Chondrocyte (in vitro differentiated cells): ENCODE measurements at regions not wholly inside any gene's neighbourhood (a gene's known extent, or its start where the extent isn't known, plus 50 kb on each side); places are given as distances from the start of the nearest gene placed in this dataset.

Experiments
- DNase-seq: peaks from one replicate; pipeline ENCODE4 v3.0.0; 2021; ENCODE audit warnings: mixed read lengths, low spot score
- H3K27ac Mint-ChIP-seq: one replicate; pipeline ENCODE4 v1.8.0; 2021; ENCODE audit warnings: mild to moderate bottlenecking, moderate library complexity, mixed read lengths; ENCODE audit not compliant: unreplicated experiment
- H3K27me3 Mint-ChIP-seq: 2 replicates; pipeline ENCODE4 v1.8.0; 2021; ENCODE audit warnings: low read depth, mixed read lengths
- H3K36me3 Mint-ChIP-seq: 2 replicates; pipeline ENCODE4 v1.8.0; 2021; ENCODE audit warnings: low read depth, mixed read lengths
- H3K4me1 Mint-ChIP-seq: 2 replicates; pipeline ENCODE4 v1.8.0; 2021; ENCODE audit warnings: low read depth, mild to moderate bottlenecking, mixed read lengths
- H3K4me3 Mint-ChIP-seq: one replicate; pipeline ENCODE4 v1.8.0; 2021; ENCODE audit warnings: mild to moderate bottlenecking, moderate library complexity, mixed read lengths; ENCODE audit not compliant: unreplicated experiment
- H3K9me3 Mint-ChIP-seq: 2 replicates; pipeline ENCODE4 v1.8.0; 2021; ENCODE audit warnings: low read depth, mixed read lengths
- CTCF ChIP-seq: fragments of 200-600 bp; sonication (generic); IDR thresholded peaks from 2 replicates; pipeline ENCODE4 v1.5.0; 2021; ENCODE audit warnings: antibody characterized with exemption, mild to moderate bottlenecking, moderate library complexity

- Mint-ChIP-seq H3K27ac (no peak overlapping the region), H3K4me3 (no peak overlapping the region), H3K27me3 (no peaks in the 10 kb centered on the region), H3K36me3 (no peaks in the 10 kb centered on the region), H3K9me3 (no peaks in the 10 kb centered on the region), H3K4me1 (no peaks in the 10 kb centered on the region)
- no peak for DNase-seq
- no peak for TF ChIP-seq CTCF
These were observed 259.1 kb downstream of the TDRD15 start for GRCh38 chr2:21382701-21383520.

GRCh38 chr2:21386666-21387065, 262.9 kb downstream of the TDRD15 start:
- no peaks in the 10 kb centered on the region for H3K9me3 Mint-ChIP-seq
- H3K4me1 Mint-ChIP-seq = no peaks in the 10 kb centered on the region
- peaks cover 2% of the 10 kb centered on the region for H3K27me3 Mint-ChIP-seq
- no peak for DNase-seq
- no peak for TF ChIP-seq CTCF
- H3K27ac Mint-ChIP-seq = no peak overlapping the region
- no peak overlapping the region for H3K4me3 Mint-ChIP-seq
- no peaks in the 10 kb centered on the region for H3K36me3 Mint-ChIP-seq

- no peak overlapping the region for H3K27ac Mint-ChIP-seq
- no peak for TF ChIP-seq CTCF
- no peak overlapping the region for H3K4me3 Mint-ChIP-seq
- DNase-seq = no peak
- H3K36me3 Mint-ChIP-seq = no peaks in the 10 kb centered on the region
- H3K27me3 Mint-ChIP-seq = peaks cover 4% of the 10 kb centered on the region
- no peaks in the 10 kb centered on the region for H3K9me3 Mint-ChIP-seq
- H3K4me1 Mint-ChIP-seq = no peaks in the 10 kb centered on the region
These were observed 268.9 kb downstream of the TDRD15 start for GRCh38 chr2:21392649-21393048.

GRCh38 chr2:21393173-21393572, 269.4 kb downstream of the TDRD15 start:
- Mint-ChIP-seq H3K4me3 (no peak overlapping the region), H3K4me1 (no peaks in the 10 kb centered on the region), H3K36me3 (no peaks in the 10 kb centered on the region), H3K27me3 (peaks cover 4% of the 10 kb centered on the region), H3K9me3 (no peaks in the 10 kb centered on the region), H3K27ac (no peak overlapping the region)
- no peak for TF ChIP-seq CTCF
- no peak for DNase-seq

- Mint-ChIP-seq H3K27me3 (peaks cover 4% of the 10 kb centered on the region), H3K4me3 (no peak overlapping the region), H3K9me3 (no peaks in the 10 kb centered on the region), H3K36me3 (no peaks in the 10 kb centered on the region), H3K4me1 (no peaks in the 10 kb centered on the region), H3K27ac (no peak overlapping the region)
- no peak for DNase-seq
- TF ChIP-seq CTCF = peak; percentile 18
These were observed 271.6 kb downstream of the TDRD15 start for GRCh38 chr2:21395366-21395765.
